HCT116 (cell line): ENCODE measurements at regions not wholly inside any gene's neighbourhood (a gene's known extent, or its start where the extent isn't known, plus 50 kb on each side); places are given as distances from the start of the nearest gene placed in this dataset.

Experiments used
- ATAC-seq: fragments of 200-7000 bp; cut with Tn5 transposase; 2 replicates; pipeline ENCODE4 v1.9.1; 2020; ENCODE audit warnings: mild to moderate bottlenecking, moderate library complexity
- BruUV-seq: library from RNA; stranded (reverse); fragments of 400-500 nt; replicated peaks from 2 replicates; lab custom pipeline; 2021; lab: Mats Ljungman, UMichigan
- CTCF ChIA-PET: fragments of 300-600 bp; sonication (Branson Sonifier 250); formaldehyde crosslinking; loops from one replicate; lab custom pipeline; 2021; ENCODE audit warnings: antibody characterized with exemption; lab: Charles Lee
- POLR2A ChIA-PET: fragments of 300-600, 350-600 bp; sonication (Branson Sonifier 250); formaldehyde crosslinking; loops from one replicate; lab custom pipeline; 2021; ENCODE audit warnings: antibody characterized with exemption; lab: Charles Lee
- RAD21 ChIA-PET, 2 experiments: fragments of 300-600 bp; sonication (Branson Sonifier 250); formaldehyde crosslinking; loops; one replicate each; lab custom pipeline; 2023; ENCODE audit warnings: low total read pairs in 2 of 2; ENCODE audit not compliant: uncharacterized antibody in 2 of 2, unreplicated experiment in 2 of 2, low non-redundant PET in 1 of 2; lab: Charles Lee
- DNase-seq: peaks from one replicate; pipeline ENCODE4 v3.0.0-alpha.2; 2010; ENCODE audit warnings: low read depth, low spot score
- H2AFZ ChIP-seq: fragments of 200-600 bp; shearing (Covaris generic), sonication (generic); 2 replicates; pipeline ENCODE4 v1.6.1; 2017; ENCODE audit warnings: low read depth, mixed run types, mixed read lengths, antibody characterized with exemption, low read length; ENCODE audit not compliant: poor library complexity, severe bottlenecking
- H3K27ac ChIP-seq: 2 replicates; pipeline ENCODE4 v1.5.1; 2012; ENCODE audit warnings: low read depth, low read length
- H3K27me3 ChIP-seq: fragments of 200-600 bp; sonication (generic); 2 replicates; pipeline ENCODE4 v1.6.1; 2016; ENCODE audit warnings: mixed run types, low read length, mixed read lengths; ENCODE audit not compliant: insufficient read depth
- H3K36me3 ChIP-seq, 2 experiments: fragments of 200-500 bp in 1 of 2; fragments of 200-600 bp in 1 of 2; sonication (Bioruptor generic) in 1 of 2; sonication (generic) in 1 of 2; 2 replicates each; pipeline versions ENCODE4 v1.5.1 to v1.6.1; 2014 to 2016; ENCODE audit warnings: low read length in 2 of 2, inconsistent platforms in 1 of 2, mixed read lengths in 1 of 2, mixed run types in 1 of 2; ENCODE audit not compliant: insufficient read depth in 2 of 2, control insufficient read depth in 1 of 2
- H3K4me1 ChIP-seq, 2 experiments: fragments of 200-600 bp in 1 of 2; sonication (generic) in 1 of 2; 2 replicates each; pipeline versions ENCODE4 v1.5.1 to v1.6.1; 2012 to 2017; ENCODE audit warnings: low read length in 2 of 2, inconsistent platforms in 1 of 2, mild to moderate bottlenecking in 1 of 2, mixed read lengths in 1 of 2, mixed run types in 1 of 2, moderate library complexity in 1 of 2; ENCODE audit not compliant: insufficient read depth in 2 of 2, control insufficient read depth in 1 of 2
- H3K4me2 ChIP-seq: fragments of 200-600 bp; sonication (generic); 2 replicates; pipeline ENCODE4 v1.6.1; 2017; ENCODE audit warnings: mixed run types, low read length, mixed read lengths
- H3K4me3 ChIP-seq, 2 experiments: fragments of 200-600 bp in 1 of 2; sonication (generic) in 1 of 2; replicated peaks in 1 of 2; 2 replicates each; pipeline ENCODE4 v1.5.1; 2011 to 2016; ENCODE audit warnings: low read length in 2 of 2, control low read depth in 1 of 2, low read depth in 1 of 2, mild to moderate bottlenecking in 1 of 2, mixed read lengths in 1 of 2, mixed run types in 1 of 2
- H3K79me2 ChIP-seq: fragments of 200-600 bp; sonication (generic); 2 replicates; pipeline ENCODE4 v1.6.1; 2017; ENCODE audit warnings: mild to moderate bottlenecking, mixed run types, low read length, moderate library complexity, mixed read lengths; ENCODE audit not compliant: insufficient read depth
- H3K9ac ChIP-seq: fragments of 200-600 bp; sonication (generic); 2 replicates; pipeline ENCODE4 v1.6.1; 2016; ENCODE audit warnings: low read length, mixed read lengths
- H3K9me2 ChIP-seq: fragments of 200-600 bp; sonication (generic), shearing (Covaris generic); 2 replicates; pipeline ENCODE4 v1.6.1; 2017; ENCODE audit warnings: mixed run types, mild to moderate bottlenecking, moderate library complexity; ENCODE audit not compliant: insufficient read depth
- H3K9me3 ChIP-seq, 2 experiments: fragments of 200-500 bp in 1 of 2; fragments of 200-600 bp in 1 of 2; sonication (Bioruptor generic) in 1 of 2; sonication (generic) in 1 of 2; 2 replicates each; pipeline ENCODE4 v1.6.1; 2014 to 2017; ENCODE audit warnings: low read length in 2 of 2, mixed read lengths in 2 of 2, inconsistent platforms in 1 of 2, low read depth in 1 of 2, mild to moderate bottlenecking in 1 of 2, mixed run types in 1 of 2, moderate library complexity in 1 of 2; ENCODE audit not compliant: control insufficient read depth in 1 of 2, insufficient read depth in 1 of 2
- H4K20me1 ChIP-seq: fragments of 200-600 bp; sonication (generic), shearing (Covaris generic); 2 replicates; pipeline ENCODE4 v1.6.1; 2017; ENCODE audit warnings: mixed run types, mild to moderate bottlenecking, moderate library complexity; ENCODE audit not compliant: insufficient read depth
- CBX3 ChIP-seq: IDR thresholded peaks from 2 replicates; pipeline ENCODE4 v1.6.1; 2012; ENCODE audit warnings: low read depth
- EZH2 ChIP-seq: fragments of 200-600 bp; sonication (generic); IDR thresholded peaks from 2 replicates; pipeline ENCODE4 v1.6.1; 2017; ENCODE audit warnings: antibody characterized with exemption, mixed run types
- EZH2phosphoT487 ChIP-seq: fragments of 200-600 bp; IDR thresholded peaks from 2 replicates; pipeline ENCODE4 v1.6.1; 2018; ENCODE audit warnings: antibody characterized with exemption, borderline replicate concordance
- JUND ChIP-seq: IDR thresholded peaks from 2 replicates; pipeline ENCODE4 v1.6.1; 2012
- SRF ChIP-seq: IDR thresholded peaks from 2 replicates; pipeline ENCODE4 v1.6.1; 2012; ENCODE audit warnings: low read depth
- ZFX ChIP-seq: fragments of 450-650 bp; IDR thresholded peaks from 2 replicates; pipeline ENCODE4 v1.6.1; 2017
- ZNF274 ChIP-seq: fragments of 200-500 bp; sonication (Bioruptor generic); IDR thresholded peaks from 2 replicates; pipeline ENCODE4 v1.6.1; 2014; ENCODE audit warnings: mild to moderate bottlenecking, low read depth, low read length, inconsistent platforms
- intact Hi-C: fragments of 100-400 bp; cut with micrococcal nuclease; formaldehyde crosslinking; loops from 2 replicates; pipeline ENCODE4 v1.10.0; 2022
- TF ChIP-seq, protein P1 (sequence below): IDR thresholded peaks from 2 replicates; pipeline ENCODE4 v1.6.1; 2012
- TF ChIP-seq, protein P2 (sequence below): IDR thresholded peaks from 2 replicates; pipeline ENCODE4 v1.6.1; 2011; ENCODE audit warnings: mild to moderate bottlenecking, low read length, moderate library complexity; ENCODE audit not compliant: insufficient replicate concordance; ENCODE audit errors: extremely low read depth
- TF ChIP-seq, protein P3 (sequence below): IDR thresholded peaks from 2 replicates; pipeline ENCODE4 v1.6.1; 2012

DNA sequence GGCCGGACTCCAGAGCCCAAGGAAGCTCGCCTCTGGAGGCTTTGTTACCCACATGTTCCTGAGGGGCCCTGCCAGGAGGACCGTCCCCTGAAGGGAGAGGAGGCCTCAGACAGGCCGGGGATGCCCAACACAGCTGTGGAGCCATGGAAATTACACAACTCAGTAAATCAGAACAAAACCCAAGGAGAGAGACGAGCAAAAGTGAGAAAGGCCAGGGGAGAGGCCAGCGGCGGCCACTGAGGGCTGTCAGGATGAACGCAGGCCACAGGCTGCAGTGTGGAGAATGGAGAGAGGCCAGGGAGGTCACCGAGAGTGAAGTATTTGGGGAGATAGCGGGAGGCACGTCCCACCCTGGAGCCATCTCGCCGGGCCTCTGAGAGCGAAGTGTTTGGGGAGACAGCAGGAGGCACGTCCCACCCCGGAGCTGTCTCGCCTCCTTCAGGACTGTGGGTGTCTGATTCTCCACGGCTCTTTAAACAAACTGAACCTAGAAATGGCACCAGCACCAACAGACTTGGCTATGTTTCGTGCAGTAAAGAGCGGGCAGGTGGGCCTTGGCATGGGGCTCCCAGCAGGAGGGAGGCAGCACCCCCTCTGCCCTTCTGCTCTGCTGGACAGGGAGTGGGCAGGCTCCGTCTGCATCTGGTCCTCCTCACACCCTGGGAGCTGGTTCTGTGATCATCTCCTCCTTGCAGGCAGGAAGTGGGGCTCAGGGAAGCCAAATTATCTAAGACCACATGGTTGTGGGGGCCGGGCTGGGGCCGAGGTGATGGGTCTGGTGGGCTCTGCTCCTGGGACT is 91.0 kb downstream of the YTHDF1 start:
- intact Hi-C loops = no loop called here
- H4K20me1 ChIP-seq = no peaks in the 10 kb centered on the region
- CTCF ChIA-PET = no interaction called here
- H3K27ac ChIP-seq = no peak overlapping the region
- POLR2A ChIA-PET = no interaction called here
- no peak for DNase-seq
- peaks cover 0 to 12% of the 10 kb centered on the region in 2 experiments; a peak in 1 of 4 replicates for H3K4me1 ChIP-seq
- H3K4me2 ChIP-seq = no peak overlapping the region
- H3K36me3 ChIP-seq = no peaks in the 10 kb centered on the region
- TF ChIP-seq, protein P1, sequence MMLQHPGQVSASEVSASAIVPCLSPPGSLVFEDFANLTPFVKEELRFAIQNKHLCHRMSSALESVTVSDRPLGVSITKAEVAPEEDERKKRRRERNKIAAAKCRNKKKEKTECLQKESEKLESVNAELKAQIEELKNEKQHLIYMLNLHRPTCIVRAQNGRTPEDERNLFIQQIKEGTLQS = no peak
- no peak for TF ChIP-seq JUND
- no peak for TF ChIP-seq ZFX
- TF ChIP-seq ZNF274 = no peak
- no peak for TF ChIP-seq EZH2phosphoT487
- no peak for TF ChIP-seq SRF
- TF ChIP-seq EZH2 = no peak
- TF ChIP-seq CBX3 = no peak
- TF ChIP-seq, protein P2, sequence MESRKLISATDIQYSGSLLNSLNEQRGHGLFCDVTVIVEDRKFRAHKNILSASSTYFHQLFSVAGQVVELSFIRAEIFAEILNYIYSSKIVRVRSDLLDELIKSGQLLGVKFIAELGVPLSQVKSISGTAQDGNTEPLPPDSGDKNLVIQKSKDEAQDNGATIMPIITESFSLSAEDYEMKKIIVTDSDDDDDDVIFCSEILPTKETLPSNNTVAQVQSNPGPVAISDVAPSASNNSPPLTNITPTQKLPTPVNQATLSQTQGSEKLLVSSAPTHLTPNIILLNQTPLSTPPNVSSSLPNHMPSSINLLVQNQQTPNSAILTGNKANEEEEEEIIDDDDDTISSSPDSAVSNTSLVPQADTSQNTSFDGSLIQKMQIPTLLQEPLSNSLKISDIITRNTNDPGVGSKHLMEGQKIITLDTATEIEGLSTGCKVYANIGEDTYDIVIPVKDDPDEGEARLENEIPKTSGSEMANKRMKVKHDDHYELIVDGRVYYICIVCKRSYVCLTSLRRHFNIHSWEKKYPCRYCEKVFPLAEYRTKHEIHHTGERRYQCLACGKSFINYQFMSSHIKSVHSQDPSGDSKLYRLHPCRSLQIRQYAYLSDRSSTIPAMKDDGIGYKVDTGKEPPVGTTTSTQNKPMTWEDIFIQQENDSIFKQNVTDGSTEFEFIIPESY = no peak
- TF ChIP-seq, protein P3, sequence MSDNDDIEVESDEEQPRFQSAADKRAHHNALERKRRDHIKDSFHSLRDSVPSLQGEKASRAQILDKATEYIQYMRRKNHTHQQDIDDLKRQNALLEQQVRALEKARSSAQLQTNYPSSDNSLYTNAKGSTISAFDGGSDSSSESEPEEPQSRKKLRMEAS = no peak
- TF ChIP-seq, all 23 proteins: peak for 0
- H3K4me3 ChIP-seq = no peak overlapping the region
- H3K9me3 ChIP-seq = no peaks in the 10 kb centered on the region
- RAD21 ChIA-PET = no interaction called here
- no peaks in the 10 kb centered on the region for H3K9me2 ChIP-seq
- no peak overlapping the region for H3K9ac ChIP-seq
- ATAC-seq = no peak
- no TSS peak for BruUV-seq
- no peak overlapping the region for H2AFZ ChIP-seq
- no peaks in the 10 kb centered on the region for H3K79me2 ChIP-seq
- peaks cover 7% of the 10 kb centered on the region; the same call in 1 of the 2 replicates for H3K27me3 ChIP-seq
